K562 (cell line): ENCODE measurements at regions not wholly inside any gene's neighbourhood (a gene's known extent, or its start where the extent isn't known, plus 50 kb on each side); places are given as distances from the start of the nearest gene placed in this dataset.

Experiments
- ATAC-seq: fragments of 200-7000 bp; cut with Tn5 transposase; 3 replicates; pipeline ENCODE4 v1.9.1; 2020; ENCODE audit warnings: moderate library complexity
- BruUV-seq: library from RNA; stranded (reverse); fragments of 400-500 nt; replicated peaks from 2 replicates; lab custom pipeline; 2021; lab: Mats Ljungman, UMichigan
- CTCF ChIA-PET: fragments of 300-600 bp; formaldehyde crosslinking; extraction: SDS; loops from one replicate; lab custom pipeline; 2021; ENCODE audit warnings: low intra/inter-chr PET ratio; lab: Yijun Ruan, JAX
- POLR2A ChIA-PET: fragments of 300-600, 350-650 bp; sonication (Branson Sonifier 250); formaldehyde crosslinking; extraction: SDS; loops from one replicate; lab custom pipeline; 2021; ENCODE audit warnings: antibody characterized with exemption, inconsistent platforms; lab: Yijun Ruan, JAX
- DNase-seq, 4 experiments: peaks; one replicate each; pipeline versions ENCODE4 v3.0.0 to v3.0.0-alpha.2; 2011 to 2018; ENCODE audit warnings: low spot score in 3 of 4, mixed read lengths in 3 of 4; ENCODE audit errors: extremely low read depth in 1 of 4
- FAIRE-seq: peaks from 2 replicates; lab custom pipeline; 2011; peaks lifted over from hg19 to GRCh38; lab: Jason Lieb, UNC
- H2AFZ ChIP-seq: 2 replicates; pipeline ENCODE4 v1.6.0; 2011; ENCODE audit warnings: low read depth, low read length, control low read depth, inconsistent platforms
- H3K27ac ChIP-seq: fragments of 200-600 bp; 3 replicates; pipeline ENCODE4 v1.8.0; 2011; ENCODE audit warnings: low read depth, mild to moderate bottlenecking, control low read depth, inconsistent platforms, low read length, moderate library complexity, mixed read lengths; ENCODE audit errors: extremely low read depth
- H3K27me3 ChIP-seq, 2 experiments: fragments of 300-600 bp in 1 of 2; 2 replicates in 1 of 2; 3 replicates in 1 of 2; pipeline versions ENCODE4 v1.6.0 to v1.8.0; 2011; ENCODE audit warnings: inconsistent platforms in 2 of 2, low read length in 2 of 2, mild to moderate bottlenecking in 1 of 2, mixed read lengths in 1 of 2, moderate library complexity in 1 of 2; ENCODE audit not compliant: control insufficient read depth in 2 of 2, insufficient read depth in 2 of 2
- H3K36me3 ChIP-seq: fragments of 300-600 bp; 3 replicates; pipeline ENCODE4 v1.8.0; 2011; ENCODE audit warnings: mild to moderate bottlenecking, low read length, inconsistent platforms; ENCODE audit not compliant: control insufficient read depth, insufficient read depth
- H3K4me1 ChIP-seq, 2 experiments: fragments of 200-600 bp in 1 of 2; replicated peaks in 1 of 2; 2 replicates in 1 of 2; 3 replicates in 1 of 2; pipeline versions ENCODE4 v1.5.1 to v1.8.0; 2011; ENCODE audit warnings: inconsistent platforms in 2 of 2, low read length in 2 of 2, mild to moderate bottlenecking in 1 of 2, mixed read lengths in 1 of 2, moderate library complexity in 1 of 2; ENCODE audit not compliant: control insufficient read depth in 2 of 2, insufficient read depth in 2 of 2
- H3K4me2 ChIP-seq: 2 replicates; pipeline ENCODE4 v1.6.1; 2011; ENCODE audit warnings: low read length, control low read depth, inconsistent platforms, mixed read lengths; ENCODE audit not compliant: insufficient read depth
- H3K4me3 ChIP-seq: fragments of 200-600 bp; sonication (generic), shearing (Covaris generic); 2 replicates; pipeline ENCODE4 v1.5.1; 2016; ENCODE audit warnings: control low read depth, inconsistent platforms
- H3K79me2 ChIP-seq: fragments of 200-600 bp; 3 replicates; pipeline ENCODE4 v1.8.0; 2011; ENCODE audit warnings: low read length, inconsistent platforms; ENCODE audit not compliant: control insufficient read depth, insufficient read depth
- H3K9ac ChIP-seq, 2 experiments: 2 replicates each; pipeline versions ENCODE4 v1.6.0 to v1.6.1; 2011; ENCODE audit warnings: low read depth in 2 of 2, low read length in 2 of 2, control low read depth in 1 of 2, inconsistent platforms in 1 of 2, mild to moderate bottlenecking in 1 of 2, mixed read lengths in 1 of 2; ENCODE audit not compliant: insufficient read depth in 1 of 2
- H3K9me1 ChIP-seq: one replicate; pipeline ENCODE4 v1.6.0; 2011; ENCODE audit warnings: inconsistent platforms, mild to moderate bottlenecking, low read length, moderate library complexity; ENCODE audit not compliant: control insufficient read depth, insufficient read depth
- H3K9me3 ChIP-seq: replicated peaks from 2 replicates; pipeline ENCODE4 v1.5.1; 2011; ENCODE audit warnings: low read depth, low read length, inconsistent platforms; ENCODE audit not compliant: control insufficient read depth, insufficient read depth
- H4K20me1 ChIP-seq: replicated peaks from 2 replicates; pipeline ENCODE4 v1.6.1; 2011; ENCODE audit warnings: low read length, inconsistent platforms, mixed read lengths; ENCODE audit not compliant: control insufficient read depth, insufficient read depth
- BRCA1 ChIP-seq, 2 experiments: fragments of 450-650 bp in 1 of 2; sonication (generic) in 1 of 2; formaldehyde crosslinking in 1 of 2; IDR thresholded peaks; 2 replicates each; pipeline versions ENCODE4 v1.5.0 to v1.6.1; 2017 to 2020; ENCODE audit warnings: mild to moderate bottlenecking in 1 of 2, missing genetic modification reagents in 1 of 2
- C11orf30 ChIP-seq: fragments of 450-650 bp; IDR thresholded peaks from 2 replicates; pipeline ENCODE4 v1.6.1; 2016; ENCODE audit warnings: low read depth, mild to moderate bottlenecking
- DACH1 ChIP-seq: fragments of 450-650 bp; IDR thresholded peaks from 2 replicates; pipeline ENCODE4 v1.6.1; 2018; ENCODE audit not compliant: partially characterized antibody
- KAT7 ChIP-seq: sonication (generic); formaldehyde crosslinking; IDR thresholded peaks from 2 replicates; pipeline ENCODE4 v1.8.0; 2022; ENCODE audit warnings: missing genetic modification reagents, mild to moderate bottlenecking, borderline replicate concordance
- LCOR ChIP-seq: sonication (generic); formaldehyde crosslinking; IDR thresholded peaks from 2 replicates; pipeline ENCODE4 v1.8.0; 2022; ENCODE audit warnings: mild to moderate bottlenecking, missing genetic modification reagents
- PML ChIP-seq: IDR thresholded peaks from 2 replicates; pipeline ENCODE4 v1.6.1; 2012; ENCODE audit warnings: low read length, inconsistent platforms
- SIRT6 ChIP-seq: IDR thresholded peaks from one replicate; pipeline ENCODE4 v1.6.1; 2012; ENCODE audit warnings: low read depth, mild to moderate bottlenecking, control low read depth, inconsistent platforms, low read length, moderate library complexity
- STAT6 ChIP-seq: sonication (generic); formaldehyde crosslinking; IDR thresholded peaks from 2 replicates; pipeline ENCODE4 v1.8.1; 2023; ENCODE audit warnings: mild to moderate bottlenecking, missing genetic modification reagents
- TAF15 ChIP-seq: fragments of 200-400 bp; formaldehyde crosslinking; IDR thresholded peaks from 2 replicates; pipeline ENCODE4 v1.6.1; 2017; ENCODE audit warnings: mild to moderate bottlenecking, low read depth, low read length, moderate library complexity
- TAF9B ChIP-seq: fragments of 450-650 bp; IDR thresholded peaks from 2 replicates; pipeline ENCODE4 v1.6.1; 2018; ENCODE audit warnings: mild to moderate bottlenecking; ENCODE audit not compliant: partially characterized antibody
- TCF3 ChIP-seq: sonication (generic); formaldehyde crosslinking; IDR thresholded peaks from 2 replicates; pipeline ENCODE4 v1.4.0; 2020; ENCODE audit warnings: mild to moderate bottlenecking, missing genetic modification reagents
- TRIM24 ChIP-seq, 2 experiments: fragments of 450-650 bp; IDR thresholded peaks; 2 replicates each; pipeline ENCODE4 v1.6.1; 2016
- TRIM28 ChIP-seq: fragments of 450-650 bp; IDR thresholded peaks from 2 replicates; pipeline ENCODE4 v1.6.1; 2017
- ZBTB5 ChIP-seq: fragments of 450-650 bp; IDR thresholded peaks from 2 replicates; pipeline ENCODE4 v1.6.1; 2017; ENCODE audit warnings: antibody characterized with exemption
- ZBTB7A ChIP-seq: IDR thresholded peaks from 2 replicates; pipeline ENCODE4 v1.6.1; 2011; ENCODE audit warnings: low read depth, mild to moderate bottlenecking, low read length, moderate library complexity, borderline replicate concordance; ENCODE audit not compliant: control insufficient read depth
- ZKSCAN8 ChIP-seq: fragments of 200-800 bp; sonication (Bioruptor generic); IDR thresholded peaks from 2 replicates; pipeline ENCODE4 v1.6.1; 2016; ENCODE audit warnings: missing genetic modification characterization, missing compliant biosample characterization
- ZNF778 ChIP-seq: fragments of 450-650 bp; formaldehyde crosslinking; IDR thresholded peaks from 2 replicates; pipeline ENCODE4 v1.4.0; 2020; ENCODE audit warnings: mild to moderate bottlenecking, moderate library complexity
- WGBS: fragments of 100-300 bp; shearing (Covaris generic); methylation state at CpG from one replicate; pipeline ENCODE4 v1.1.6; 2016; ENCODE audit warnings: low coverage, mixed read lengths; ENCODE audit not compliant: insufficient coverage; ENCODE audit errors: missing lambda C conversion rate; 5-methylcytosine and 5-hydroxymethylcytosine counted together
- in situ Hi-C: fragments of 300-500 bp; cut with MboI; formaldehyde crosslinking; loops from 4 replicates; pipeline ENCODE4 v1.15.0; 2018; ENCODE audit warnings: inconsistent platforms, mixed read lengths
- intact Hi-C: fragments of 100-400 bp; cut with micrococcal nuclease; formaldehyde crosslinking; loops from 2 replicates; pipeline ENCODE4 v1.14.2; 2022

GRCh38 chr11:114815761-114816160 lies 137.4 kb downstream of the NXPE2 start:
- FAIRE-seq: no peak

GRCh38 chr11:114816791-114817190 lies 138.5 kb downstream of the NXPE2 start:
- Histone ChIP-seq H3K79me2 (no peaks in the 10 kb centered on the region), H3K36me3 (no peaks in the 10 kb centered on the region), H2AFZ (no peak overlapping the region), H3K9ac (no peak overlapping the region), H3K4me1 (no peaks in the 10 kb centered on the region; a peak in 2 of 5 replicates), H3K27me3 (no peaks in the 10 kb centered on the region; a peak in 1 of 5 replicates), H3K9me1 (peaks cover 4% of the 10 kb centered on the region), H3K9me3 (no peaks in the 10 kb centered on the region), H3K27ac (no peak overlapping the region), H3K4me2 (no peak overlapping the region), H4K20me1 (no peaks in the 10 kb centered on the region), H3K4me3 (no peak overlapping the region)
- DNase-seq (no peak), FAIRE-seq (no peak), ATAC-seq (no peak)
- intact Hi-C loops: no loop called here
- 3% methylated on average over 2 of the region's 2 CpGs for WGBS
- no TSS peak for BruUV-seq
- ChIA-PET CTCF (no interaction called here), POLR2A (no interaction called here)
- in situ Hi-C loops: no loop called here
- TF ChIP-seq TCF3 (CRISPR knock-in tag): no peak
- no peak for TF ChIP-seq ZBTB7A
- TF ChIP-seq C11orf30: no peak
- no peak for TF ChIP-seq PML
- no peak for TF ChIP-seq ZBTB5
- TF ChIP-seq LCOR: no peak
- no peak for TF ChIP-seq TAF15
- no peak for TF ChIP-seq TRIM28
- no peak for TF ChIP-seq TRIM24 (IDR thresholded peaks at IDR 0.05)
- no peak for TF ChIP-seq ZKSCAN8 (CRISPR knock-in tag)
- no peak for TF ChIP-seq ZNF778 (CRISPR knock-in tag)
- TF ChIP-seq STAT6: no peak

More at GRCh38 chr11:114815761-114816160, 137.4 kb downstream of the NXPE2 start:
- BruUV-seq: no TSS peak
- H3K4me3 ChIP-seq: no peak overlapping the region
- H3K4me2 ChIP-seq: no peak overlapping the region
- no peaks in the 10 kb centered on the region for H3K79me2 ChIP-seq
- no peaks in the 10 kb centered on the region for H4K20me1 ChIP-seq
- H3K9me1 ChIP-seq: peaks cover 4% of the 10 kb centered on the region
- H3K4me1 ChIP-seq: no peaks in the 10 kb centered on the region; a peak in 1 of 5 replicates
- ChIA-PET POLR2A (no interaction called here), CTCF (no interaction called here)
- no peaks in the 10 kb centered on the region; a peak in 1 of 5 replicates for H3K27me3 ChIP-seq
- ATAC-seq (no peak), DNase-seq (no peak)
- WGBS: 0% methylated on average over 1 of the region's 1 CpG
- no peak overlapping the region for H3K9ac ChIP-seq
- no peaks in the 10 kb centered on the region for H3K36me3 ChIP-seq
- H3K27ac ChIP-seq: no peak overlapping the region
- in situ Hi-C loops: no loop called here
- no peak overlapping the region for H2AFZ ChIP-seq
- H3K9me3 ChIP-seq: no peaks in the 10 kb centered on the region
- intact Hi-C loops: no loop called here
- TF ChIP-seq KAT7 (CRISPR knock-in tag) (no peak), SIRT6 (no peak), DACH1 (no peak), BRCA1 (IDR thresholded peaks at IDR 0.05) (no peak), BRCA1 (CRISPR knock-in tag; IDR thresholded peaks at IDR 0.05) (no peak), TAF9B (no peak)
